GM12878 (cell line): ENCODE measurements at regions not wholly inside any gene's neighbourhood (a gene's known extent, or its start where the extent isn't known, plus 50 kb on each side); places are given as distances from the start of the nearest gene placed in this dataset.

Source experiments
- ATAC-seq: fragments of 200-7000 bp; cut with Tn5 transposase; 3 replicates; pipeline ENCODE4 v1.9.1; 2020; ENCODE audit warnings: mild to moderate bottlenecking, moderate library complexity
- BruUV-seq: library from RNA; stranded (reverse); fragments of 400-500 nt; replicated peaks from 2 replicates; lab custom pipeline; 2021; lab: Mats Ljungman, UMichigan
- CTCF ChIA-PET: fragments of 300-600 bp; sonication (Branson Sonifier 250); formaldehyde crosslinking; extraction: SDS; loops from one replicate; lab custom pipeline; 2021; ENCODE audit warnings: inconsistent platforms; lab: Yijun Ruan, JAX
- POLR2A ChIA-PET: fragments of 350-600 bp; formaldehyde crosslinking; extraction: SDS; loops from one replicate; lab custom pipeline; 2021; ENCODE audit warnings: inconsistent platforms; lab: Charles Lee
- RAD21 ChIA-PET: fragments of 300-600 bp; sonication (Branson Sonifier 250); formaldehyde crosslinking; loops from one replicate; lab custom pipeline; 2023; ENCODE audit warnings: antibody characterized with exemption; ENCODE audit not compliant: unreplicated experiment; lab: Charles Lee
- SMC1A ChIA-PET: fragments of 300-600 bp; sonication (Branson Sonifier 250); formaldehyde crosslinking; loops from one replicate; lab custom pipeline; 2023; ENCODE audit not compliant: unreplicated experiment, uncharacterized antibody; lab: Charles Lee
- DNase-seq: peaks from one replicate; pipeline ENCODE4 v3.0.0-alpha.2; 2011; ENCODE audit warnings: low read depth, low spot score
- FAIRE-seq: peaks from 3 replicates; lab custom pipeline; 2011; peaks lifted over from hg19 to GRCh38; lab: Jason Lieb, UNC
- H2AFZ ChIP-seq: 2 replicates; pipeline ENCODE4 v1.6.0; 2011; ENCODE audit warnings: low read depth, low read length, control low read depth; ENCODE audit not compliant: control insufficient read depth
- H3K27ac ChIP-seq: 2 replicates; pipeline ENCODE4 v1.5.1; 2011; ENCODE audit warnings: control low read depth; ENCODE audit not compliant: control insufficient read depth, insufficient read depth
- H3K27me3 ChIP-seq, 2 experiments: replicated peaks in 1 of 2; 2 replicates each; pipeline versions ENCODE4 v1.6.0 to v1.6.1; 2011; ENCODE audit warnings: low read length in 1 of 2; ENCODE audit not compliant: control insufficient read depth in 2 of 2, insufficient read depth in 2 of 2
- H3K36me3 ChIP-seq, 2 experiments: 2 replicates each; pipeline ENCODE4 v1.5.1; 2011; ENCODE audit warnings: low read length in 1 of 2; ENCODE audit not compliant: control insufficient read depth in 2 of 2, insufficient read depth in 2 of 2
- H3K4me1 ChIP-seq: 2 replicates; pipeline ENCODE4 v1.6.1; 2011; ENCODE audit warnings: mild to moderate bottlenecking, low read length, moderate library complexity, mixed read lengths; ENCODE audit not compliant: control insufficient read depth, insufficient read depth
- H3K4me2 ChIP-seq: 2 replicates; pipeline ENCODE4 v1.6.0; 2011; ENCODE audit warnings: control low read depth; ENCODE audit not compliant: control insufficient read depth, insufficient read depth
- H3K4me3 ChIP-seq: fragments of 200-600 bp; sonication (generic); 2 replicates; pipeline ENCODE4 v1.5.1; 2016
- H3K79me2 ChIP-seq: 2 replicates; pipeline ENCODE4 v1.6.0; 2011; ENCODE audit warnings: low read length; ENCODE audit not compliant: control insufficient read depth, insufficient read depth
- H3K9ac ChIP-seq: 2 replicates; pipeline ENCODE4 v1.8.0; 2011; ENCODE audit warnings: low read length, control low read depth, mixed read lengths; ENCODE audit not compliant: control insufficient read depth, insufficient read depth
- H3K9me3 ChIP-seq: replicated peaks from 3 replicates; pipeline ENCODE4 v1.5.1; 2011; ENCODE audit warnings: mild to moderate bottlenecking, low read length; ENCODE audit not compliant: control insufficient read depth, insufficient read depth
- H4K20me1 ChIP-seq: 2 replicates; pipeline ENCODE4 v1.6.0; 2011; ENCODE audit not compliant: control insufficient read depth, insufficient read depth
- ATF7 ChIP-seq: fragments of 450-650 bp; IDR thresholded peaks from 2 replicates; pipeline ENCODE4 v1.6.1; 2016; ENCODE audit warnings: low read depth, mild to moderate bottlenecking
- CBX5 ChIP-seq: sonication (generic); IDR thresholded peaks from 2 replicates; pipeline ENCODE4 v1.6.1; 2016; ENCODE audit warnings: low read depth, moderate library complexity, mild to moderate bottlenecking, inconsistent platforms
- CREB1 ChIP-seq: IDR thresholded peaks from 2 replicates; pipeline ENCODE4 v1.6.1; 2012; ENCODE audit warnings: low read depth, mild to moderate bottlenecking, inconsistent platforms
- EGR1 ChIP-seq, 2 experiments: IDR thresholded peaks; 1 replicate in 1 of 2; 2 replicates in 1 of 2; pipeline ENCODE4 v1.6.1; 2011 to 2012; ENCODE audit warnings: low read depth in 2 of 2, low read length in 2 of 2, borderline replicate concordance in 1 of 2, mild to moderate bottlenecking in 1 of 2, moderate library complexity in 1 of 2
- ESRRA ChIP-seq: IDR thresholded peaks from 2 replicates; pipeline ENCODE4 v1.6.1; 2012; ENCODE audit warnings: mild to moderate bottlenecking, low read length, improper control_type of control experiment
- HDAC6 ChIP-seq: fragments of 200-600 bp; sonication (generic); IDR thresholded peaks from one replicate; pipeline ENCODE4 v1.8.0; 2017; ENCODE audit warnings: antibody characterized with exemption; ENCODE audit not compliant: unreplicated experiment
- KAT2A ChIP-seq: conservative IDR thresholded peaks from 2 replicates; pipeline ENCODE4 v1.6.1; 2011; ENCODE audit warnings: low read depth, low read length; ENCODE audit not compliant: control insufficient read depth
- MAX ChIP-seq: IDR thresholded peaks from 2 replicates; pipeline ENCODE4 v1.6.1; 2012; ENCODE audit warnings: low read depth, low read length, improper control_type of control experiment
- NFYA ChIP-seq: IDR thresholded peaks from 2 replicates; pipeline ENCODE4 v1.6.1; 2011; ENCODE audit warnings: low read depth, mild to moderate bottlenecking, low read length, improper control_type of control experiment, borderline replicate concordance
- SIX5 ChIP-seq: IDR thresholded peaks from 2 replicates; pipeline ENCODE4 v1.6.1; 2011; ENCODE audit warnings: mild to moderate bottlenecking, low read depth, low read length, moderate library complexity; ENCODE audit not compliant: severe bottlenecking
- SMC3 ChIP-seq: IDR thresholded peaks from 2 replicates; pipeline ENCODE4 v1.6.1; 2011; ENCODE audit warnings: low read length, improper control_type of control experiment, borderline replicate concordance
- SREBF1 ChIP-seq: IDR thresholded peaks from 2 replicates; pipeline ENCODE4 v1.6.1; 2012; ENCODE audit warnings: mild to moderate bottlenecking, low read length
- ZBED1 ChIP-seq: IDR thresholded peaks from 2 replicates; pipeline ENCODE4 v1.6.1; 2016; ENCODE audit warnings: borderline replicate concordance
- ZNF207 ChIP-seq: fragments of 450-650 bp; IDR thresholded peaks from 2 replicates; pipeline ENCODE4 v1.6.1; 2014; ENCODE audit warnings: antibody characterized with exemption, mild to moderate bottlenecking, borderline replicate concordance
- in situ Hi-C: fragments of 300-500 bp; cut with MboI; formaldehyde crosslinking; loops from 9 replicates; pipeline ENCODE4 v1.14.3; 2018; ENCODE audit warnings: mixed read lengths
- intact Hi-C: fragments of 100-400 bp; cut with micrococcal nuclease; formaldehyde crosslinking; loops from one replicate; pipeline ENCODE4 v1.14.2; 2022; ENCODE audit not compliant: unreplicated experiment
- TF ChIP-seq, protein P1 (sequence below): fragments of 450-650 bp; IDR thresholded peaks from 2 replicates; pipeline ENCODE4 v1.6.1; 2017; ENCODE audit warnings: antibody characterized with exemption, mild to moderate bottlenecking, moderate library complexity

GRCh38 chr3:22700876-22701275 lies 502.3 kb upstream of the UBE2E2 start:
- no peaks in the 10 kb centered on the region for H3K4me1 ChIP-seq
- H3K27me3 ChIP-seq = no peaks in the 10 kb centered on the region
- H4K20me1 ChIP-seq = no peaks in the 10 kb centered on the region
- H3K27ac ChIP-seq = no peak overlapping the region
- H3K4me3 ChIP-seq = no peak overlapping the region
- no peak overlapping the region for H3K4me2 ChIP-seq
- ChIA-PET CTCF (no interaction called here), SMC1A (no interaction called here), POLR2A (no interaction called here), RAD21 (no interaction called here)
- TF ChIP-seq ATF7 = no peak
- TF ChIP-seq MAX = no peak
- TF ChIP-seq CBX5 = no peak
- no peak for TF ChIP-seq ZBED1
- no peak for TF ChIP-seq CREB1
- TF ChIP-seq ESRRA = no peak
- TF ChIP-seq, protein P1, sequence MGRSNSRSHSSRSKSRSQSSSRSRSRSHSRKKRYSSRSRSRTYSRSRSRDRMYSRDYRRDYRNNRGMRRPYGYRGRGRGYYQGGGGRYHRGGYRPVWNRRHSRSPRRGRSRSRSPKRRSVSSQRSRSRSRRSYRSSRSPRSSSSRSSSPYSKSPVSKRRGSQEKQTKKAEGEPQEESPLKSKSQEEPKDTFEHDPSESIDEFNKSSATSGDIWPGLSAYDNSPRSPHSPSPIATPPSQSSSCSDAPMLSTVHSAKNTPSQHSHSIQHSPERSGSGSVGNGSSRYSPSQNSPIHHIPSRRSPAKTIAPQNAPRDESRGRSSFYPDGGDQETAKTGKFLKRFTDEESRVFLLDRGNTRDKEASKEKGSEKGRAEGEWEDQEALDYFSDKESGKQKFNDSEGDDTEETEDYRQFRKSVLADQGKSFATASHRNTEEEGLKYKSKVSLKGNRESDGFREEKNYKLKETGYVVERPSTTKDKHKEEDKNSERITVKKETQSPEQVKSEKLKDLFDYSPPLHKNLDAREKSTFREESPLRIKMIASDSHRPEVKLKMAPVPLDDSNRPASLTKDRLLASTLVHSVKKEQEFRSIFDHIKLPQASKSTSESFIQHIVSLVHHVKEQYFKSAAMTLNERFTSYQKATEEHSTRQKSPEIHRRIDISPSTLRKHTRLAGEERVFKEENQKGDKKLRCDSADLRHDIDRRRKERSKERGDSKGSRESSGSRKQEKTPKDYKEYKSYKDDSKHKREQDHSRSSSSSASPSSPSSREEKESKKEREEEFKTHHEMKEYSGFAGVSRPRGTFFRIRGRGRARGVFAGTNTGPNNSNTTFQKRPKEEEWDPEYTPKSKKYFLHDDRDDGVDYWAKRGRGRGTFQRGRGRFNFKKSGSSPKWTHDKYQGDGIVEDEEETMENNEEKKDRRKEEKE = no peak
- TF ChIP-seq NFYA = no peak
- TF ChIP-seq KAT2A = no peak
- TF ChIP-seq ZNF207 = no peak
- no peak for TF ChIP-seq SREBF1
- no peak for TF ChIP-seq HDAC6
- no peak for TF ChIP-seq SIX5
- TF ChIP-seq EGR1 (IDR thresholded peaks at IDR 0.05; ENCODE audit: borderline replicate concordance in 1 of 2, low read depth in 2 of 2, low read length in 2 of 2) = no peak
- no peak for TF ChIP-seq SMC3
- in situ Hi-C loops (no loop called here), intact Hi-C loops (no loop called here)
- no peak overlapping the region for H3K9ac ChIP-seq
- DNase-seq (no peak), ATAC-seq (no peak), FAIRE-seq (no peak)
- H3K36me3 ChIP-seq = no peaks in the 10 kb centered on the region
- no TSS peak for BruUV-seq
- no peaks in the 10 kb centered on the region for H3K9me3 ChIP-seq
- H2AFZ ChIP-seq = no peak overlapping the region
- H3K79me2 ChIP-seq = no peaks in the 10 kb centered on the region
